ENCODE measurements at regions not wholly inside any gene's neighbourhood (a gene's known extent, or its start where the extent isn't known, plus 50 kb on each side); places are given as distances from the start of the nearest gene placed in this dataset.
"Not testable (repeated sequence)": the region's sequence is repeated elsewhere in the genome, so short reads cannot be mapped to it uniquely, and the experiment has no call there.

DNA sequence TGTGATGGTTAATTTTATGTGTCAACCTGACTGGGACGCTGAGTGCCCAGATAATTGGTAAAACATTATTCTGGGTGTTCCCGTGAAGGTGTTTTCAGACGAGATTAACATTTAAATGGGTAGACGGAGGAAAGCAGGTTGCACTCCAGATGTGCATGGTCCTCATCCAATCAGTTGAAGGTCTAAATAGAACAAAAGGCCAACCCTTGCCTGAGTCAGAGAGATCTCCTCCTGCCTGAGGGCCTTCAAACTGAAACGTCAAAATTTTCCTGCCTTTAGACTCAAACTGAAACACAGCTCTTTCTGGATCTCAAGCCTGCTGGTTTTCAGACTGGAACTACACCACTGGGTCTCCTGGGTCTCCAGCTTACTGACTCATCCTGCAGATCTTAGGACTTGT, 73.5 kb downstream of the NPIPA8 start:
- not testable (repeated sequence) for H3K36me3 ChIP-seq (ENCODE audit: insufficient read depth); H3K4me3 ChIP-seq (ENCODE audit: low read depth, low read length); H3K4me1 ChIP-seq (ENCODE audit: insufficient read depth); DNase-seq (ENCODE audit: extremely low spot score); H3K27ac ChIP-seq (ENCODE audit: low read depth)
- 14% methylated on average over 1 of the region's 5 CpGs for WGBS

DNA sequence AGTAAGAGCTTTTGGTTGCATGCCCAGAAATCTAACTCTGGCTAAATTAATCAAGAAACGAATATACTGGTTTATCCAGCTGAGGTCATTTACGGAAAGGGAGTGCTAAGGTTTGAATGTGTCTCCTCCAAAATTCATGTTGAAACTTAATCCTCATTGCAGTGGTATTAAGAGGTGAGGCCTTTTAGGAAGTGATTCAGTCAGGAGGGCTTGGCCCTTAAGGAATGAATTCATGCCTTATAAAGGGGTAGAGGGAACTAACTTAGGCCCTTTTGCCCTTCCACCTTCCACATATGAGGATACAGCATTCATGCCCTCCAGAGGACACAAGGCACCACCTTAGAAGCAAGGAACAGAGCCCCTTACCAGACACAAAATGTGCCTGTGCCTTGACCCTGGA, 74.7 kb downstream of the NPIPA8 start:
- 63% methylated on average over 2 of the region's 2 CpGs for WGBS
- H3K4me1 ChIP-seq (ENCODE audit: insufficient read depth); DNase-seq (ENCODE audit: extremely low spot score); H3K27ac ChIP-seq (ENCODE audit: low read depth); H3K4me3 ChIP-seq (ENCODE audit: low read depth, low read length); H3K36me3 ChIP-seq (ENCODE audit: insufficient read depth): not testable (repeated sequence)

DNA sequence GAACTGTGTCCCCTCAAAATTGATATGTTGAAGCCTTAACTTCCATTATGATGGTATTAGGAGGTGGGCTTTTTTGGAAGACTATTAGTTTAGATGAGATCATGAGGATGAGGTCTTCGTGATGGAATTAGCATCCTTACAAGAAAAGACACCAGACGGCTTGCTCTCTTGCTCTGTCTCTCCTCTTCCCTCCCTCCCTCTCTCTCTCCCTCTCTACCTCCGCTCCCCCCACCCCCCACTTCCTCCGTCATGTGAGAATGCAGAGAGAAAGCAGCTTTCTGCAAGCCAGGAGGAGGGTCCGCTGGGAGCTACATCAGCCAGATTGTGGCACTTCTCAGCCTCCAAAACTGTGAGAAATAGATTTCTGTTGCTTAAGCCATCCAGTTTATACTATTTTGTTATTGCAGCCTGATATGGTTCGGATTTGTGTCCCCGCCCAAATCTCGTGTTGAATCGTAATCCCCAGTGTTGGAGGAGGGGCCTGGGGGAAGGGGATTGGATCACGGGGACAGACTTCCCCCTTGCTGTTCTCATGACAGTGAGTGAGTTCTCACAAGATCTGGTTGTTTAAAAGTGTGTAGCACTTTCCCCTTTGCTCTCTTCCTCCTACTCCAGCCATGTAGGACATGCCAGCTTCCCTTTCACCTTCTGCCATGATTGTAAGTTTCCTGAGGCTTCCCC, 76.9 kb downstream of the NPIPA8 start:
- 13% methylated on average over 4 of the region's 10 CpGs for WGBS
- not testable (repeated sequence) for H3K27ac ChIP-seq (ENCODE audit: low read depth); H3K4me1 ChIP-seq (ENCODE audit: insufficient read depth)

GRCh38 chr16:18252943-18253342, 83.6 kb downstream of the NPIPA8 start:
- not testable (repeated sequence) for H3K4me1 ChIP-seq (ENCODE audit: insufficient read depth); DNase-seq (ENCODE audit: extremely low spot score); H3K4me3 ChIP-seq (ENCODE audit: low read depth, low read length); H3K27ac ChIP-seq (ENCODE audit: low read depth); H3K36me3 ChIP-seq (ENCODE audit: insufficient read depth)
- WGBS: 89% methylated on average over 1 of the region's 5 CpGs

More for the DNA sequence above, 76.9 kb downstream of the NPIPA8 start:
- H3K36me3 ChIP-seq (ENCODE audit: insufficient read depth); DNase-seq (ENCODE audit: extremely low spot score); H3K4me3 ChIP-seq (ENCODE audit: low read depth, low read length): not testable (repeated sequence)

DNA sequence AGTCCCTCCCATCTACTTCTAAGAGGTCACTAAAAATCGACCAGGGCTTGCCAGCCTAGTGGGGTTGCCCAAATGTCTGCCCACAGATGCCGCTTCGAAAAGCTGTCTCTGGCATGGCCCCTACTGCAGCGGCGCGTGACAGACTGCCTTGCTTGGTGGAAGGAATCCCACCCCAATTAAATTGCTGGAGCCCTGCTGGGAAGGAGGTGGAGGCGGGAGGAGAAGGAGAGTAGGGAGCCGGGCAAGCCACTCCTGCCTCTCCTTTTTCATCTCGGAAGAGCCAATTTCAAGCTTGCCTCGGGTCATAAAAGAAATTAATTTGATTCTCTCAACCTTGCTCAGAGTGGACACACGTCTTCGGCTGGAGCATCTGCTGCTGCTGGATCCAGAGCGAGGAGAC, 106.0 kb downstream of the NPIPA8 start:
- not testable (repeated sequence) for H3K36me3 ChIP-seq (ENCODE audit: insufficient read depth); H3K4me3 ChIP-seq (ENCODE audit: low read depth, low read length); DNase-seq (ENCODE audit: extremely low spot score); H3K27ac ChIP-seq (ENCODE audit: low read depth); H3K4me1 ChIP-seq (ENCODE audit: insufficient read depth)
- 24% methylated on average over 8 of the region's 13 CpGs for WGBS

DNA sequence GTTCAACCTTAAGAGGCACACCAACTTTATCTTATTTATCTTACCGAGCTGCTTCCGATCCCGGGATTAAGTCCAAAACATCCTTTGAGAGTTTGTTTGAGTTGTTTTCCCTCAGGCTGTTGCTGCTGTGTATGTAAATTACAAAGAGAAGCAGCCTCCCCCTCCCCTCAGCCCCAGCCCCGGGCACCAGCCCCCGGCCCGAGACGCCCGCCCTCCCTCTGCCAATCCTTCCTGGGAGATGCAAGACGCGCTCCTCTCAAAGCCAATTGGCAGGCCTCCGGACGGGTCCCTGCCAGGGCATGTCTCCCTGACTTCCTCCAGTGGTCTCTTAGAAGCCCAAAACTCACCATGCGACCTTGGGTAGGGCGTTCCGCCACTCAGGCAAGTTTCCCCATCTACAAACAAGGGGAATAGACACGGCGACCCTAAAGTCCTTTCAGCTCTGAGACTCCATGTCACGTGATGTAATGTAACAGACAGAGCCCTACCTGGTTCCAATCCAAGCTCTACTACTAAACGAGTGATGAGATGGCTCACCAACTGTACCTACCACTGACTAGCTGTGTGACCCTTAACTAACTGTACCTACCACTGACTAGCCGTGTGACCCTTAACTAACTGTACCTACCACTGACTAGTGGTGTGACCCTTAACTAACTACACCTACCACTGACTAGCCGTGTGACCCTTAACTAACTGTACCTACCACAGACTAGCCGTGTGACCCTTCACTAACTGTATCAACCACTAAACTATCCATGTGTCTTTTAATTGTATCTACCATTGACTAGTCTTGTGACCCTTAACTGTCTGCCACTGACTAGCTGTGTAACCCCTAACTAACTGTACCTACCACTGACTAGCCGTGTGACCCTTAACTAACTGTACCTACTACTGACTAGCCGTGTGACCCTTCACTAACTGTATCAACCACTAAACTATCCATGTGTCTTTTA, 114.2 kb downstream of the NPIPA8 start:
- not testable (repeated sequence) for H3K4me1 ChIP-seq (ENCODE audit: insufficient read depth); H3K27ac ChIP-seq (ENCODE audit: low read depth); DNase-seq (ENCODE audit: extremely low spot score); H3K36me3 ChIP-seq (ENCODE audit: insufficient read depth); H3K4me3 ChIP-seq (ENCODE audit: low read depth, low read length)
- 61% methylated on average over 14 of the region's 24 CpGs for WGBS

DNA sequence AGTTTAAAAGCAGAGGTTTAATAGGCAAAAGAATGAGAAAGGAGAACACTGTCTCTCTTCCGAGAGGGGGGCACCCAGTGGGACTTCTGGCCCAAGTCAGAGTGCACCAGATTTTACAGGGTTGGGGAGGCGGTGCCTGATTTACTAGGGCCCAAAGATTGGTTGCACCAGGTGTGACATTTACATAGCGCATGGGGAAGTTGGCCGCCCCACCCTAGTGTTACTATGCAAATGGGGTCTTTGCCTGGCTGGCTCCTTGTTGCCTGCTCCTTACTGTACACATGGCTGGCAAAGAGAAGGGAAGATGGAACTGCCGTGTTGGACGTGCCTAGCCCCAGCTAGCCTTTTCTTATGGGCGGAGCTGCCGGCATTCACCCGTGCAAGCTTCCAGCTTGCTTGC, 118.8 kb downstream of the NPIPA8 start:
- not testable (repeated sequence) for H3K36me3 ChIP-seq (ENCODE audit: insufficient read depth); H3K4me1 ChIP-seq (ENCODE audit: insufficient read depth); H3K4me3 ChIP-seq (ENCODE audit: low read depth, low read length); DNase-seq (ENCODE audit: extremely low spot score); H3K27ac ChIP-seq (ENCODE audit: low read depth)
- WGBS: 34% methylated on average over 7 of the region's 9 CpGs

DNA sequence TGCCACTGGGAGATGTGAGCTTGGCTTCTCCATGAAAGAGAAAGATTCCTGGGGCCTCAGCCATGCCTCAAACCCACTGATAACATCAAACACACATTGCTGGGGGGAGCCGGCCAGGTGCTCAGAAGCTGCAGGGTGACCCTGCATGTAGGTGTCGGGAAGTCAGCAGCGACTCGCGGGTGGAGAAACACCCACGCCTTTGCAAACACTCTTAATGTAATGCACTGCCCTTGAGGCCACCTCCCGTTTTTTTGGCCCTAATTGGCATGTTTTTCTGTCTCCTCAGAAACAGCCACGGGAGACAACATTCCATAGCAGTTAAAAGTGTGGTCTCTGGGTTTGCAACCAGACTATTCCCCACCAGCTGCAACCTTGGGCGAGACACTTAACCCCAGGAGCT, 119.7 kb downstream of the NPIPA8 start:
- not testable (repeated sequence) for H3K4me1 ChIP-seq (ENCODE audit: insufficient read depth); DNase-seq (ENCODE audit: extremely low spot score); H3K4me3 ChIP-seq (ENCODE audit: low read depth, low read length); H3K27ac ChIP-seq (ENCODE audit: low read depth); H3K36me3 ChIP-seq (ENCODE audit: insufficient read depth)
- WGBS: 15% methylated on average over 8 of the region's 9 CpGs

- DNase-seq (ENCODE audit: extremely low spot score); H3K36me3 ChIP-seq (ENCODE audit: insufficient read depth); H3K27ac ChIP-seq (ENCODE audit: low read depth); H3K4me3 ChIP-seq (ENCODE audit: low read depth, low read length); H3K4me1 ChIP-seq (ENCODE audit: insufficient read depth): not testable (repeated sequence)
- 48% methylated on average over 4 of the region's 4 CpGs for WGBS
These were observed 122.7 kb downstream of the NPIPA8 start for GRCh38 chr16:18213810-18214209.

DNA sequence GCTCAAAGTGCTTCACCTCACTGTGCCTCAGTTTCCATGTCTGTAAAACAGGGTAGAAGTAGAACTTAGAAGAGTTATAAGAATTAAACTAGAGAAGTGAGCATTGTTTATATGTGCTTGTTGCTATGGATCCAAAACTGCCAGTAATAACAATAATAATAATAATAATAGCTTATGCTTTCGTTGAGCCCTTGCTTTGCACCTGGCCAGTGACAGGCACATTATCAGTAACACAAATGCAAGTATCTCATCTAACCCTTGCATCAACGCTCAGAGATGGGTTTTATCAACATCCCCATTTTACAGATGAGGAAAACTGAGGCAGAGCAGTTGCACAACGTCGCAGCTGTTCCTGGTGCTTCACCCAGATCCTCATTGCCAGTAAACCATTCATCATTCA, 125.0 kb downstream of the NPIPA8 start:
- H3K27ac ChIP-seq (ENCODE audit: low read depth); H3K4me1 ChIP-seq (ENCODE audit: insufficient read depth); H3K4me3 ChIP-seq (ENCODE audit: low read depth, low read length); DNase-seq (ENCODE audit: extremely low spot score); H3K36me3 ChIP-seq (ENCODE audit: insufficient read depth): not testable (repeated sequence)
- 88% methylated on average over 3 of the region's 4 CpGs for WGBS

GRCh38 chr16:18204786-18205185, 131.8 kb downstream of the NPIPA8 start:
- not testable (repeated sequence) for DNase-seq (ENCODE audit: extremely low spot score); H3K36me3 ChIP-seq (ENCODE audit: insufficient read depth)

DNA sequence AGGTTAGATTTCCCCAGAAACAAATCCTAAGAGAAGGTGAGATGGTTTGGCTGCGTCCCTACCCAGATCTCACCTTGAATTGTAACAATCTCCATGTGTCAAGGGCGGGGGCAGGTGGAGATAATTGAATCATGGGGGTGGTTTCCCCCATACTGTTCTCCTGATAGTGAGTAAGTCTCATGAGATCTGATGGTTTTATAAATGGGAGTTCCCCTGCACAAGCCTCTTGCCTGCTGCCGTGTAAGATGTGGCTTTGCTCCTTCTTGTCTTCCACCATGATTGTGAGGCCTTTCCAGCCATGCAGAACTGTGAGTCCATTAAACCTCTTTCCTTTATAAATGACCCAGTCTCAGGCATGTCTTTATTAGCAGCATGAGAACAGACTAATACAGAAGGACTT, 132.2 kb downstream of the NPIPA8 start:
- WGBS: 65% methylated on average over 2 of the region's 3 CpGs
- not testable (repeated sequence) for H3K4me1 ChIP-seq (ENCODE audit: insufficient read depth); H3K4me3 ChIP-seq (ENCODE audit: low read depth, low read length); H3K27ac ChIP-seq (ENCODE audit: low read depth); DNase-seq (ENCODE audit: extremely low spot score); H3K36me3 ChIP-seq (ENCODE audit: insufficient read depth)

More at GRCh38 chr16:18204786-18205185, 131.8 kb downstream of the NPIPA8 start:
- not testable (repeated sequence) for H3K4me3 ChIP-seq (ENCODE audit: low read depth, low read length); H3K27ac ChIP-seq (ENCODE audit: low read depth); H3K4me1 ChIP-seq (ENCODE audit: insufficient read depth)
- no CpG with 5 or more reads among the region's 1 CpG for WGBS

DNA sequence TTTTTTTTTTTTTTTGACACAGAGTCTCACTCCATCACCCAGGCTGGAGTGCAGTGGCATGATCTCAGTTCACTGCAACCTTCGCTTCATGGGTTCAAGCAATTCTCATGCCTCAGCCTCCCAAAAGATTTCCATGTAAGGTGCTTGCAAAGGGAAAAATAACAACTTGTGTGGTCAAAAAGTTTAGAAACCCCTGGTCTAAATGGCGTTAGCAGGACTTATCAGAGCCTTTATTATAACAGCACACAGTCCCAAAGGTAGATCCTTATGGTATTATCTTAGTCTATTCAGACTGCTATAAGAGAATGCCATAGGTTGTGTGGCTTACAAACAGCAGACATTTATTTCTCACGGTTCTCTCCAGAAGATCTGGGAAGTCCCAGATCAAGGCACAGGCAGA, 135.0 kb downstream of the NPIPA8 start:
- DNase-seq (ENCODE audit: extremely low spot score); H3K4me3 ChIP-seq (ENCODE audit: low read depth, low read length); H3K36me3 ChIP-seq (ENCODE audit: insufficient read depth); H3K27ac ChIP-seq (ENCODE audit: low read depth); H3K4me1 ChIP-seq (ENCODE audit: insufficient read depth): not testable (repeated sequence)
- WGBS: 83% methylated on average over 3 of the region's 3 CpGs

DNA sequence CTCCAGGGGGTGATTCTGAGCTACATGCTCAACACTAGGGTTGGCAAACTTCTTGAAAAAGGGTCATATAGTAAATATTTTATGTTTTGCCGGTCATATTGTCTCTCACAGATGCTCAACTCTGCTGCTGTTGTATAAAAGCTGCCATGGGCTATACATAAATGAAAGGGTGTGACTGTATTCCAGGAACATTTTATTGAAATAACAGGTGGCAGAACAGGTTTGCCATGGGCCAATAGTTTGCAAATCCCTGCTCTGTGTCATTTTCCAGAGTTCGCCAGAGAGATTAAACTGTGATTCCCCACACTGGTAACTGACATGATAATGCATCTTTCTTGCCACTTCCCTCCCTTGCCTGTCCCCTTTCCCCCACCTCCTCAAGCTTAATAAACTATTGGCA, 144.1 kb downstream of the NPIPA8 start:
- not testable (repeated sequence) for H3K36me3 ChIP-seq (ENCODE audit: insufficient read depth); H3K27ac ChIP-seq (ENCODE audit: low read depth); H3K4me3 ChIP-seq (ENCODE audit: low read depth, low read length); H3K4me1 ChIP-seq (ENCODE audit: insufficient read depth); DNase-seq (ENCODE audit: extremely low spot score)
- 66% methylated on average over 1 of the region's 2 CpGs for WGBS

Measured in urinary bladder (tissue), 3 donors.